GM12878 (cell line): ENCODE measurements at regions not wholly inside any gene's neighbourhood (a gene's known extent, or its start where the extent isn't known, plus 50 kb on each side); places are given as distances from the start of the nearest gene placed in this dataset.

Experiments
- NRF1 ChIP-seq: conservative IDR thresholded peaks from 2 replicates; pipeline ENCODE4 v1.6.1; 2011; ENCODE audit warnings: mild to moderate bottlenecking, low read depth, low read length, improper control_type of control experiment
- TF ChIP-seq, protein P1 (sequence below): IDR thresholded peaks from 2 replicates; pipeline ENCODE4 v1.6.1; 2011; ENCODE audit warnings: borderline replicate concordance, low read depth, mild to moderate bottlenecking, moderate library complexity, low read length; ENCODE audit not compliant: insufficient read depth, poor library complexity, severe bottlenecking

GRCh38 chr16:19367335-19367734 lies 50.3 kb upstream of the TMC5 start (continued):
- TF ChIP-seq NRF1: no peak
- TF ChIP-seq, protein P1, sequence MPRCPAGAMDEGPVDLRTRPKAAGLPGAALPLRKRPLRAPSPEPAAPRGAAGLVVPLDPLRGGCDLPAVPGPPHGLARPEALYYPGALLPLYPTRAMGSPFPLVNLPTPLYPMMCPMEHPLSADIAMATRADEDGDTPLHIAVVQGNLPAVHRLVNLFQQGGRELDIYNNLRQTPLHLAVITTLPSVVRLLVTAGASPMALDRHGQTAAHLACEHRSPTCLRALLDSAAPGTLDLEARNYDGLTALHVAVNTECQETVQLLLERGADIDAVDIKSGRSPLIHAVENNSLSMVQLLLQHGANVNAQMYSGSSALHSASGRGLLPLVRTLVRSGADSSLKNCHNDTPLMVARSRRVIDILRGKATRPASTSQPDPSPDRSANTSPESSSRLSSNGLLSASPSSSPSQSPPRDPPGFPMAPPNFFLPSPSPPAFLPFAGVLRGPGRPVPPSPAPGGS: no peak
